ENCODE measurements at regions not wholly inside any gene's neighbourhood (a gene's known extent, or its start where the extent isn't known, plus 50 kb on each side); places are given as distances from the start of the nearest gene placed in this dataset.
"Not testable (repeated sequence)": the region's sequence is repeated elsewhere in the genome, so short reads cannot be mapped to it uniquely, and the experiment has no call there.

DNA sequence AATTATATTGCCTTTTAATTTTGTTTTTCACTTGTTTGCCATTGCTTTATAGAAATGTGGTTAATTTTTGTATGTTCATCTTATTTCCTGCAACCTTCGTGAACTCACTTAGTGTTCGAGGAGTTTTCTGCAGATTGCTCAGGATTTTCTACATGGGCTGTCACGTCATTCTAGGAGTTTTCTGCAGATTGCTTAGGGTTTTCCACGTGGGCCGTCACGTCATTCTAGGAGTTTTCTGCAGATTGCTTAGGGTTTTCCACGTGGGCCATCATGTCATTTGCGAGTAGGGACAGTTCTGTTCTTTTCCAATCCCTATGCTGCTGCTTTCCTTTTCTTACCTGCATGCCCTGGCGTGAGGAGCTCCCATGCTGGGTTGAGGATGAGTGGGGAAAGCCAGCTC, 125.7 kb downstream of the IGLL1 start:
- in situ Hi-C loops (cut with MboI; ENCODE audit: low pct_unique_long_range_greater_than_20kb in 2 of 9, low sequenced_read_pairs in 9 of 9, unreplicated experiment in 9 of 9); ATAC-seq (replicated peaks in 6 of 8); H3K27ac ChIP-seq; H3K4me3 ChIP-seq: not testable (repeated sequence)
- H3K4me1 ChIP-seq (replicated peaks in 1 of 2), result peaks cover 19 to 20% of the 10 kb centered on the region in 2 donors
- WGBS, 10 experiments, result 25 to 85% (median 76%) methylated on average over 2 to 8 of the region's 9 CpGs; no CpG with 5 or more reads in 2 of the 10 experiments

DNA sequence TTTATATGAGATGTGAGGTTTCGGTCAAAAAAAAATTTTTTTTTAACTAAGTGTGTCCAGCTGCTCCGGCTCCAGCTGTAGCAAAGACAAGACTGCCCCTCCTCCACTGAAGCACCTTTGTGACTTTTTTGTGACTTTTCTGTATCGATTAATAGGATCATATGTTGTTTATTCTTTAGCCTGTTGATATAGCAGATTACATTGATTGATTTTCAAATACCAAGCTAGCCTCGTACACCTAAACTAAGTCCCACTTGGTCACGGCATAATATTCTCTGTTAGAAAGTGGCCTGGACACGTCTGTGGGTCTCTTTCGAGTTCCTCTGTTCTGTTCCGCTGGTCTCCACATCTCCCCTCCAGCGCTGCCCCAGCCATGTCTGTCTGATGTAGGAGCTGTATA, 126.8 kb downstream of the IGLL1 start:
- Histone ChIP-seq H3K4me1 (replicated peaks in 1 of 2) (peaks cover 15 to 16% of the 10 kb centered on the region in 2 donors), H3K27ac (no peak overlapping the region), H3K4me3 (no peak overlapping the region)
- ATAC-seq (replicated peaks in 6 of 8), result no peak
- in situ Hi-C loops (cut with MboI; ENCODE audit: low pct_unique_long_range_greater_than_20kb in 2 of 9, low sequenced_read_pairs in 9 of 9, unreplicated experiment in 9 of 9), result no loop called here
- 14 to 96% (median 83%) methylated on average over 1 to 5 of the region's 9 CpGs; no CpG with 5 or more reads in 1 of the 10 experiments for WGBS, 10 experiments

DNA sequence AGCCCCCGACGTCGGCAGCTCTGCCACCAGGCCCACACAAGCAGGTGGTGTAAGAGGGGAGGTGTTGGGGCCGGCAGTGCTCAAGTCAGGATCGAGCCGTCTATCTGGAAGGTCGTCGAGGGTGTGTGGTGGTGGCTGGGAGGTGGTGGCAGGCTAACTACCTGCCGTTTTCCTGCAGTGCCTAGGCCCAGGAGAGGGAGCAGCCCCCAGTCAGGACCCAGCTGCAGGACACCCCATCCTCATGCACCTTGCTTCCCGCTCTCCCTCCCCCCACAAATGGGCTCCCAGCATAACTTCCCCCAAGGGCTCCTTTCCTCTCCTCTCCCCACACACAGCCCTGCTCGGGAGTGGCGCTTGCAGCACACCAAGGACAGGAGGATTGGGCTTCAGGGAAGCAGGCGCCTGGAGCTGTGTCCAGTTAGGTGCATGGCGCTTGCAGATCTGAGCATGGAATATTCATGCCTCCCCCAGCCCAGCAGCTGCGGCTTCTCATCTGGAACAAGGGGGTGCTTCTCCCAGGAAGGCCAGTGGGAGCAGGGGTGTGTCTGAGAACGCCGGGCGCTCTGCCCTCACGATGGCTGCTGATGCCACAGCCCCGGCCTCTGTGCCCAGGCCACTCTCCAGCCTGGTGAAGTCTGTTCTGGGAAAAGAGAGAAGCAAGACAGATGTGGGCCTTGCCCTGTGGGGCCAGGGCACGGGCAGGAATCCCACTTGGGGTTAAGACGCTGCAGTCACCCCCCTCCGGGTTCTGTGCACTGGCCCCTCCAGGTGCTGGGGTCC, 127.7 kb downstream of the IGLL1 start:
- H3K4me3 ChIP-seq, result no peak overlapping the region
- H3K27ac ChIP-seq, result no peak overlapping the region
- peak in 1 of 8 experiments; percentile 43 for ATAC-seq (replicated peaks in 6 of 8)
- 59 to 100% methylated on average over 2 to 4 of the region's 23 CpGs; no CpG with 5 or more reads in 8 of the 10 experiments for WGBS, 10 experiments
- in situ Hi-C loops (cut with MboI; ENCODE audit: low pct_unique_long_range_greater_than_20kb in 2 of 9, low sequenced_read_pairs in 9 of 9, unreplicated experiment in 9 of 9), result no loop called here
- peaks cover 9 to 10% of the 10 kb centered on the region in 2 donors for H3K4me1 ChIP-seq (replicated peaks in 1 of 2)

DNA sequence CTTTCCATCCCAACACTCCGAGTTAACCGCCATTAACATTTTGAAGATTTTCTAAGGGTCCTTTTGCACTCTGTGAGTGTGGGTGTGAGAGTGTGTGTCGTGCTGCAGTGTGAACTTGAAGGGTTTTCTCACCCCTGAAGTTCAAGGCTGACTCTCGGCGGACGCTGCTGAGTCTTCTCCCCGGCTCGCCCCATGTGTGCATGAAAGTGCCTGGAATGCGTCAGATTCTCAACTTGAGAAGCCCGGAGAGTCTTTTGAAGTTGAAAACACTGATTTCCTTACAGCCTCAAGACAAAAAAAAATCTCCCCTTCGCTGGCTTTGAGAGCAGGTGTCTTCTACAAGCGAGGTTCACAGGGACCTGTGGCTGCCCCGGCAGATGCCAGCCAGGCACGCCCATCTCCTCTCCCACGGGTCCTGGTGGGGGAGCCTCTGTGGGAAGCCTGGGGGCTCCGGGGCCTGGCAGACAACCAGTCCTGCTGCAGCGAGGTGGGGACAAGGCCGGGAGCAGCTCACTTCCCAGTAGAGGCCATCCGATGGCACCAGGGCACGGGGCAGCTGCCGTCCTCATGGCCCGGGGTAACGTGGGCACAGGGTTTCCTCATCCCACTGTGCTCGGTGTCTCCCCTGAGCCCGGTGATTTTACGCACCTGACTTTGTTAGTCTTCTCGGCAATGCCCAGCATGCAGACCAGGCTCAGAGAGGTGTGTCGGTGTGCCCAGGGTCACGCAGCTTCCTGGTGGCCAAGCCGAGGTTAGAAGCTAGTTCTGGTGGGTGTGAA, 128.4 kb downstream of the IGLL1 start:
- H3K27ac ChIP-seq; in situ Hi-C loops (cut with MboI; ENCODE audit: low pct_unique_long_range_greater_than_20kb in 2 of 9, low sequenced_read_pairs in 9 of 9, unreplicated experiment in 9 of 9); H3K4me3 ChIP-seq; H3K4me1 ChIP-seq (replicated peaks in 1 of 2): not testable (repeated sequence)
- 0 to 93% (median 78%) methylated on average over 1 to 12 of the region's 30 CpGs; no CpG with 5 or more reads in 4 of the 10 experiments for WGBS, 10 experiments
- ATAC-seq (replicated peaks in 6 of 8), result peak in 3 of 8 experiments; percentile 72 to 89 (median 74)

DNA sequence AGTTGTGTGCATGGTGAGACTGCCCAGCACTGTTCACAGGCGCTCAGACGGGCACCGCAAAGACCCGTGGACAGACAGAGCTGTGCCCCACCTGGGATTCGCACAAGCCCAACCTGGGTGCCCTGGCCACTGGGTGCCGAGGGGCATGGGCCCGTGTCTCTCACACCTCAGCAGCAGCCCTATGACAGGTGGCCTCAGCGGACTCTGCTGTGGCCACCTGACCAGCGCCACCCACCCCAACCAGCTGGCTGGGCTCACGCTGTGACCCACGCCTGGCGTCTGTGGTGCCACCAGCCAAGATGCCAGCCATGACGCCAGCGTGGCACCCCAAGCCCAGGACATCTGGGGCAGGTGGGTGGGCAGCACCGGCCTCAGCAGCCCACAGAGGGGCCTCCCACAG, 129.3 kb downstream of the IGLL1 start:
- in situ Hi-C loops (cut with MboI; ENCODE audit: low pct_unique_long_range_greater_than_20kb in 2 of 9, low sequenced_read_pairs in 9 of 9, unreplicated experiment in 9 of 9); H3K4me1 ChIP-seq (replicated peaks in 1 of 2); H3K4me3 ChIP-seq; H3K27ac ChIP-seq: not testable (repeated sequence)
- ATAC-seq (replicated peaks in 6 of 8), result peak in 2 of 8 experiments; percentile 4 to 18
- WGBS, 10 experiments, result 100% methylated on average over 1 of the region's 15 CpGs; no CpG with 5 or more reads in 9 of the 10 experiments

DNA sequence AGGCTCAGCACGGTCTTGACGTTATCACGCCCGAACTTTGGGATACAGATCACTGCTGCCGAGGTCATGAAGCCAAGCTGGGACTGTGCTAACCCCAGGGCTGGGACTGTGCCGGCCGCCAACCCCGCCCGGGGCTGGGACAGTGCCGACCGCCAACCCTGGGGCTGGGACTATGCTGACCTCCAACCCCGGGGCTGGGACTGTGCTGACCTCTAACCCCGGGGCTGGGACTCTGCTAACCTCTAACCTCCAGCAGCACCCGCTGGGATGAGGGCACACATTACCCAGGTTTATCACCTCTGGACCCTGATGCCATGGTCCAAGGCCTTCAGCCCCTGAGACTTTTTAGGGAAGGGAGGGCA, 129.7 kb downstream of the IGLL1 start:
- no peaks in the 10 kb centered on the region for H3K4me1 ChIP-seq (replicated peaks in 1 of 2)
- in situ Hi-C loops (cut with MboI; ENCODE audit: low pct_unique_long_range_greater_than_20kb in 2 of 9, low sequenced_read_pairs in 9 of 9, unreplicated experiment in 9 of 9), result no loop called here
- WGBS, 10 experiments, result 60 to 94% (median 92%) methylated on average over 1 to 6 of the region's 14 CpGs; no CpG with 5 or more reads in 6 of the 10 experiments

DNA sequence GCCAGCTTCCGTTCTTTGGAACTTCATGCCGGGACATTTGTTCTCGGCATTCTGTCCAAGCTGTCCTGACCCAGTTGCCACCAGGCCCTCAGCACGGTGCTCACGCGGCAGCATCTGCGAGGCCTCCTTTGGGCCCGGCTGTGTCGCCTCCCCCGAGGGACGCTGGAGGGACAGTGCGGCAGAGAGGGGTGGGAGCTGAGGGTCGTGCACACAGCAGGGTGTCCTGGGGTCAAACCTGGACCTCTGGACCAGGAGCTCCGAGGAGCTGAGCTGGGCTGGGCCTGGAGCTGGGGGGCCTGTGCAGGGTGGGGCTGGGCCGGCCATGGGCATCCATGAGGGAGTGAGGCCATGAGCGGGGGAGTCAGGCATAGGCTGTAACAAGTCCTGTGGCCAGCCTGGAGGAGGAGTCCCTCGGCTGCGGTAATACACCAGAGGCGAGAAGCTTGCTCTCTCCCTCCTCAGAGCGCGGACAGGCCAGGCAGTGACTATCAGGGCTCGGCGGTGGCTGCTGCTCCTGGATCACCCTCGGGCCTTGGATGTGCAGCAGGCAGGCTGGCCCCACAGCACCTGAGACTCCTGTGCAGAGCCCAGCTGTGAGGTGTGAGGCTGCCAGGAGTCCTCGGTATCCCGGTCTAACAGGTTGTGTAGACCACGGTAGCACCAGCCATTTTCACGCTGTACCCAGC, 130.2 kb downstream of the IGLL1 start:
- H3K27ac ChIP-seq; ATAC-seq (replicated peaks in 6 of 8); in situ Hi-C loops (cut with MboI; ENCODE audit: low pct_unique_long_range_greater_than_20kb in 2 of 9, low sequenced_read_pairs in 9 of 9, unreplicated experiment in 9 of 9); H3K4me1 ChIP-seq (replicated peaks in 1 of 2); H3K4me3 ChIP-seq: not testable (repeated sequence)
- 90 to 93% methylated on average over 2 to 4 of the region's 28 CpGs; no CpG with 5 or more reads in 8 of the 10 experiments for WGBS, 10 experiments

More for the DNA sequence above, 129.7 kb downstream of the IGLL1 start:
- H3K27ac ChIP-seq, result no peak overlapping the region
- ATAC-seq (replicated peaks in 6 of 8), result peak in 2 of 8 experiments; percentile 18 to 26
- H3K4me3 ChIP-seq, result no peak overlapping the region

DNA sequence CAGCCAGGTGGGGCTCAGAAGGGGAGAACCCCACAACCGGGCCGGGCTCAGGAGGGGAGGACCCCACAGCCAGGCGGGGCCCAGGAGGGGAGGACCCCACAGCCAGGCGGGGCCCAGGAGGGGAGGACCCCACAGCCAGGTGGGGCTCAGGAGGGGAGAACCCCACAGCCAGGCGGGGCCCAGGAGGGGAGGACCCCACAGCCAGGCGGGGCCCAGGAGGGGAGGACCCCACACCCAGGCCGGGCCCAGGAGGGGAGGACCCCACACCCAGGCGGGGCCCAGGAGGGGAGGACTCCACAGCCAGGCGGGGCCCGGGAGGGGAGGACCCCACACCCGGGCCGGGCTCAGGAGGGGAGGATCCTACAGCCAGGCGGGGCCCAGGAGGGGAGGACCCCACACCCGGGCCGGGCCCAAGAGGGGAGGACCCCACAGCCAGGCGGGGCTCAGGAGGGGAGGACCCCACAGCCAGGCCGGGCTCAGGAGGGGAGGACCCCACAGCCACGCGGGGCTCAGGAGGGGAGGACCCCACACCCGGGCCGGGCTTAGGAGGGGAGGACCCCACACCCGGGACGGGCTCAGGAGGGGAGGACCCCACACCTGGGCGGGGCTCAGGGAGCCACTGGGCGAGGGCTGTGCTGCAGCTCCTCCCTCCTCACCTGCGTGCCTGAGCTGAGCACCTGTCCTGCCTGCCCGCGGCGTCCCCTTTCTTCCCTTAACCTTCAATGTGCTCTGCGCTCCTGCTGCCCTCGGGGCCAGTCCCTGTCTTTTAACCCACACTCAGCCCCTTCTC, 131.4 kb downstream of the IGLL1 start:
- no CpG with 5 or more reads among the region's 31 CpGs for WGBS, 10 experiments
- H3K27ac ChIP-seq; ATAC-seq (replicated peaks in 6 of 8); H3K4me1 ChIP-seq (replicated peaks in 1 of 2); in situ Hi-C loops (cut with MboI; ENCODE audit: low pct_unique_long_range_greater_than_20kb in 2 of 9, low sequenced_read_pairs in 9 of 9, unreplicated experiment in 9 of 9); H3K4me3 ChIP-seq: not testable (repeated sequence)

DNA sequence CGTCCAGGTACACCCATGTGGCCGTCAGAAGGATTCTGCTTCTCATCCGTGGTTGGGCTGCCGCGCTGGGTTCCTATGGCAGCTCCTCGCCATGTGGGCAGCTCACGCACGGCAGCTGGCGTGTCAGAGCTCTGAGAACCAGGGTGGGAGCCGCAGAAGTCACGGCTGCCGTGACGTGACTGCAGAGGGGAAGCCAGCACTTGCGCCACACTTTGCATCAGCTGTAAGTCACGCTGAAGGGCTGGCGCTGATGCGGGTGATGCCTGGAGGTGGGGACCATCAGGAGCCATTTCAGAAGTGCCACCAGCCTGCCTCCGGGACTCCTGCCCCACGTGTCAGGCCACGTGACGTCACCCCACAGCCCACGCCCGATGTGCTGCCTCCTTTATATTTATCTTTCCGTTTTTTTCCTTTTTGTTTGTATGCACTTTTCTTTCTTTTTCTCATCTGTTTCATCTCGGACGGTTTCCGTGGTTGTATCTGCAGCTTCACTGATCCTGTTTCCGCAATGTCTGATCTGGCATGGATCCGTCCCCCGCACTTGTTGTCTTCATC, 133.2 kb downstream of the IGLL1 start:
- in situ Hi-C loops (cut with MboI; ENCODE audit: low pct_unique_long_range_greater_than_20kb in 2 of 9, low sequenced_read_pairs in 9 of 9, unreplicated experiment in 9 of 9), result no loop called here
- Histone ChIP-seq H3K4me3 (no peak overlapping the region), H3K4me1 (replicated peaks in 1 of 2) (no peaks in the 10 kb centered on the region), H3K27ac (no peak overlapping the region)
- WGBS, 10 experiments, result 82 to 100% (median 95%) methylated on average over 4 to 16 of the region's 30 CpGs; no CpG with 5 or more reads in 1 of the 10 experiments
- ATAC-seq (replicated peaks in 6 of 8), result no peak

DNA sequence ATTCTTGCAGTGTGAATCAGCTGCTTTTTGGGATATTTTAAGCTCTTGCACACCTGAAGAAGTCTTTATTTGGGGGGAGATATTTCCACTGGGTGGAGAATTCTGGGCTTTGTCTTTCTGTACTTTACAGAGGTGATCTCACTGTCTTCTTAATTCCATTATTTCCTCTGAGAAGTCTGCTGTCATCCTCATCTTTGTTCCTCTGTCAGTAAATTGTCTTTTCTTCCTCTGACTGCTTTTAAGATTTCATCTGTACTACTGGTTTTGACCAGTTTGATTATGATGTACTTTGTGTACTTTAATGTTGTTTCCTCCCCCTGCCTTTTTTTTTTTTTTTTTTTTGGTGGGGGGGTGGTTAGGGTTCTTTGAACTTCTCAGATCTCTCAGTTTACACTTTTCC, 133.9 kb downstream of the IGLL1 start:
- H3K4me3 ChIP-seq; H3K27ac ChIP-seq; in situ Hi-C loops (cut with MboI; ENCODE audit: low pct_unique_long_range_greater_than_20kb in 2 of 9, low sequenced_read_pairs in 9 of 9, unreplicated experiment in 9 of 9); ATAC-seq (replicated peaks in 6 of 8); H3K4me1 ChIP-seq (replicated peaks in 1 of 2): not testable (repeated sequence)

DNA sequence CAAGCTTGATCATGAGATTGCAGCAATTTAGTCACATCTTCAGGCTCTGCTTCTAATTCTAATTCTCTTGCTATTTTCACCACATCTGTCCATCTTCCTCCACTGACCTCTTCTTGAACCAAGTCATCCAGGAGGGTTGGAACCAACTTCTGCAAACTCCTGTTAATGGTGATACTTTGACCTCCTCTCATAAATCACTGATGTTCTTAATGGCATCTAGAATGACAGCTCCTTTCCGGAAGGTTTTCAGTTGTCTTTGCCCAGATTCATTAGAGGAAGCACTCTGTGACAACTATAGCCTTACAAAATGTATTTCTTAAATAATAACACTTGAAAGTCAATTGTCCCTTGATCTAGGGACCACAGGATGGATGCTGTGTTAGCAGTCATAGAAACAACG, 136.2 kb downstream of the IGLL1 start:
- 60% methylated on average over 1 of the region's 2 CpGs; no CpG with 5 or more reads in 9 of the 10 experiments for WGBS, 10 experiments
- in situ Hi-C loops (cut with MboI; ENCODE audit: low pct_unique_long_range_greater_than_20kb in 2 of 9, low sequenced_read_pairs in 9 of 9, unreplicated experiment in 9 of 9); H3K27ac ChIP-seq; ATAC-seq (replicated peaks in 6 of 8); H3K4me3 ChIP-seq; H3K4me1 ChIP-seq (replicated peaks in 1 of 2): not testable (repeated sequence)

DNA sequence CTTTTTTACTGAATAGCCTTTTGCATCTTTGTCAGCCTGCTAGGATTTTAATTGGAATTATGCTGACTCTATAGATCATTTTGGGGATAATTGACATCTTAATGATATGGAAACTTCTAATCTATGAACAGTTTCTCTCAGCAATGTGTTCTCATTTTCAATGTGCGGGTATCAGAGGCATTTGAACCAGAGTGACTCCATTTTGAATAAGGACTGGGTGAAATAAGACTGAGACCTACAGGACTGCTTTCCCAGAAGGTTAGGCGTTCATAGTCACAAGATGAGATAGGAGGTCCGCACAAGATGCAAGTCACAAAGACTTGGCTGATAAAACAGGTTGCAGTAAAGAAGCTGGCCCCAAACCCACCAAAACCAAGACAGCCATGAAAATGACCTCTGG, 140.5 kb downstream of the IGLL1 start:
- ATAC-seq (replicated peaks in 6 of 8); H3K4me1 ChIP-seq (replicated peaks in 1 of 2); H3K4me3 ChIP-seq; in situ Hi-C loops (cut with MboI; ENCODE audit: low pct_unique_long_range_greater_than_20kb in 2 of 9, low sequenced_read_pairs in 9 of 9, unreplicated experiment in 9 of 9); H3K27ac ChIP-seq: not testable (repeated sequence)
- 0 to 80% (median 70%) methylated on average over 1 to 2 of the region's 3 CpGs; no CpG with 5 or more reads in 7 of the 10 experiments for WGBS, 10 experiments
